IMR-90 (cell line): ENCODE measurements at regions not wholly inside any gene's neighbourhood (a gene's known extent, or its start where the extent isn't known, plus 50 kb on each side); places are given as distances from the start of the nearest gene placed in this dataset.

Source experiments
- ATAC-seq: fragments of 200-7000 bp; cut with Tn5 transposase; 2 replicates; pipeline ENCODE4 v1.9.1; 2020; ENCODE audit warnings: low read depth, mild to moderate bottlenecking, moderate library complexity
- BruUV-seq: library from RNA; stranded (reverse); fragments of 400-500 nt; replicated peaks from 2 replicates; lab custom pipeline; 2021; lab: Mats Ljungman, UMichigan
- CTCF ChIA-PET: fragments of 300-600 bp; formaldehyde crosslinking; extraction: SDS; loops from one replicate; lab custom pipeline; 2021; ENCODE audit warnings: antibody characterized with exemption; lab: Yijun Ruan, JAX
- POLR2A ChIA-PET: fragments of 300-600 bp; sonication (Branson Sonifier 250); formaldehyde crosslinking; loops from one replicate; lab custom pipeline; 2022; ENCODE audit warnings: antibody characterized with exemption; ENCODE audit not compliant: unreplicated experiment; lab: Charles Lee
- DNase-seq: peaks from one replicate; pipeline ENCODE4 v3.0.0; 2013
- H2AFZ ChIP-seq: replicated peaks from 2 replicates; pipeline ENCODE3; 2013; ENCODE audit warnings: low read length, mild to moderate bottlenecking; ENCODE audit not compliant: poor library complexity
- H2AK5ac ChIP-seq: 2 replicates; pipeline ENCODE4 v1.6.1; 2013; ENCODE audit warnings: low read depth, low read length, inconsistent platforms
- H2AK9ac ChIP-seq: replicated peaks from 2 replicates; pipeline ENCODE3; 2013; ENCODE audit warnings: mild to moderate bottlenecking, low read depth, low read length, moderate library complexity; ENCODE audit not compliant: poor library complexity
- H2BK120ac ChIP-seq: 2 replicates; pipeline ENCODE4 v1.6.1; 2013; ENCODE audit warnings: low read depth, low read length, inconsistent platforms
- H2BK15ac ChIP-seq: 3 replicates; pipeline ENCODE4 v1.6.1; 2013; ENCODE audit warnings: low read depth, low read length, inconsistent platforms
- H2BK20ac ChIP-seq: 2 replicates; pipeline ENCODE4 v1.6.1; 2013; ENCODE audit warnings: low read depth, mild to moderate bottlenecking, inconsistent platforms, low read length, moderate library complexity
- H2BK5ac ChIP-seq: 2 replicates; pipeline ENCODE4 v1.6.1; 2013; ENCODE audit warnings: mild to moderate bottlenecking, low read depth, low read length, inconsistent platforms; ENCODE audit not compliant: poor library complexity, severe bottlenecking
- H3K14ac ChIP-seq: replicated peaks from 2 replicates; pipeline ENCODE4 v1.6.1; 2013; ENCODE audit warnings: low read depth, low read length, inconsistent platforms
- H3K18ac ChIP-seq: 2 replicates; pipeline ENCODE4 v1.6.1; 2013; ENCODE audit warnings: low read depth, low read length, control low read depth
- H3K23ac ChIP-seq: 2 replicates; pipeline ENCODE4 v1.6.1; 2013; ENCODE audit warnings: low read depth, low read length, inconsistent platforms
- H3K27ac ChIP-seq: 2 replicates; pipeline ENCODE4 v1.5.1; 2013; ENCODE audit warnings: mild to moderate bottlenecking, control low read depth, low read length; ENCODE audit not compliant: insufficient read depth
- H3K27me3 ChIP-seq: 2 replicates; pipeline ENCODE4 v1.6.1; 2013; ENCODE audit warnings: low read length; ENCODE audit not compliant: control insufficient read depth, insufficient read depth
- H3K36me3 ChIP-seq: 2 replicates; pipeline ENCODE4 v1.6.1; 2013; ENCODE audit warnings: low read length, mixed read lengths; ENCODE audit not compliant: control insufficient read depth, insufficient read depth
- H3K4ac ChIP-seq: 2 replicates; pipeline ENCODE4 v1.6.1; 2013; ENCODE audit warnings: low read depth, low read length, inconsistent platforms
- H3K4me1 ChIP-seq: 2 replicates; pipeline ENCODE4 v1.6.1; 2013; ENCODE audit warnings: low read length, mixed read lengths; ENCODE audit not compliant: control insufficient read depth, insufficient read depth
- H3K4me2 ChIP-seq: 2 replicates; pipeline ENCODE4 v1.6.1; 2013; ENCODE audit warnings: low read depth, mild to moderate bottlenecking, control low read depth, low read length, moderate library complexity
- H3K4me3 ChIP-seq: 2 replicates; pipeline ENCODE4 v1.5.1; 2013; ENCODE audit warnings: low read depth, mild to moderate bottlenecking, control low read depth, low read length, moderate library complexity; ENCODE audit not compliant: insufficient read depth
- H3K56ac ChIP-seq: 2 replicates; pipeline ENCODE4 v1.6.1; 2013; ENCODE audit warnings: low read length, inconsistent platforms; ENCODE audit not compliant: insufficient read depth; ENCODE audit errors: extremely low read depth
- H3K79me1 ChIP-seq, 2 experiments: 2 replicates each; pipeline ENCODE4 v1.6.1; 2013; ENCODE audit warnings: low read length in 2 of 2, inconsistent platforms in 1 of 2, low read depth in 1 of 2
- H3K9ac ChIP-seq: 2 replicates; pipeline ENCODE4 v1.6.1; 2013; ENCODE audit warnings: low read depth, low read length, control low read depth
- H3K9me1 ChIP-seq: 2 replicates; pipeline ENCODE4 v1.6.1; 2013; ENCODE audit warnings: low read length, inconsistent platforms; ENCODE audit not compliant: insufficient read depth
- H3K9me3 ChIP-seq: 2 replicates; pipeline ENCODE4 v1.6.1; 2013; ENCODE audit warnings: low read length; ENCODE audit not compliant: control insufficient read depth, insufficient read depth
- H4K20me1 ChIP-seq: 2 replicates; pipeline ENCODE4 v1.6.1; 2013; ENCODE audit warnings: low read length, inconsistent platforms; ENCODE audit not compliant: insufficient read depth
- H4K5ac ChIP-seq: 2 replicates; pipeline ENCODE4 v1.6.1; 2013; ENCODE audit warnings: mild to moderate bottlenecking, low read depth, low read length, control low read depth
- H4K8ac ChIP-seq, 2 experiments: 2 replicates each; pipeline ENCODE4 v1.6.1; 2013; ENCODE audit warnings: low read depth in 2 of 2, low read length in 2 of 2, control low read depth in 1 of 2, inconsistent platforms in 1 of 2
- H4K91ac ChIP-seq: 2 replicates; pipeline ENCODE4 v1.6.1; 2013; ENCODE audit warnings: low read depth, low read length, inconsistent platforms; ENCODE audit not compliant: insufficient read depth
- BHLHE40 ChIP-seq: fragments of 150-350 bp; IDR thresholded peaks from 2 replicates; pipeline ENCODE4 v1.6.1; 2016; ENCODE audit warnings: mild to moderate bottlenecking, low read depth, low read length
- CEBPB ChIP-seq: IDR thresholded peaks from 2 replicates; pipeline ENCODE4 v1.6.1; 2012; ENCODE audit warnings: low read depth, low read length, improper control_type of control experiment
- CHD1 ChIP-seq: IDR thresholded peaks from 2 replicates; pipeline ENCODE4 v1.6.1; 2012; ENCODE audit warnings: low read depth, low read length, improper control_type of control experiment
- CTCF ChIP-seq: conservative IDR thresholded peaks from 2 replicates; pipeline ENCODE4 v1.5.1; 2012; ENCODE audit warnings: mild to moderate bottlenecking, low read depth, low read length, improper control_type of control experiment
- FOS ChIP-seq: fragments of 150-350 bp; IDR thresholded peaks from 2 replicates; pipeline ENCODE4 v1.6.1; 2016; ENCODE audit warnings: low read depth, low read length
- MAFK ChIP-seq: IDR thresholded peaks from 2 replicates; pipeline ENCODE4 v1.6.1; 2012; ENCODE audit warnings: low read depth, low read length, improper control_type of control experiment
- MAZ ChIP-seq: IDR thresholded peaks from 2 replicates; pipeline ENCODE4 v1.6.1; 2012; ENCODE audit warnings: low read depth, mild to moderate bottlenecking, low read length, improper control_type of control experiment, moderate library complexity, borderline replicate concordance
- MXI1 ChIP-seq: IDR thresholded peaks from 2 replicates; pipeline ENCODE4 v1.6.1; 2012; ENCODE audit warnings: low read depth, mild to moderate bottlenecking, low read length, moderate library complexity, borderline replicate concordance
- NFE2L2 ChIP-seq: fragments of 150-350 bp; IDR thresholded peaks from 2 replicates; pipeline ENCODE4 v1.6.1; 2016; ENCODE audit warnings: low read depth, mild to moderate bottlenecking, low read length
- POLR2A ChIP-seq: IDR thresholded peaks from 2 replicates; pipeline ENCODE4 v1.6.1; 2012; ENCODE audit warnings: mild to moderate bottlenecking, low read depth, low read length
- RAD21 ChIP-seq: IDR thresholded peaks from 2 replicates; pipeline ENCODE4 v1.6.1; 2012; ENCODE audit warnings: low read length, improper control_type of control experiment
- RCOR1 ChIP-seq: IDR thresholded peaks from 2 replicates; pipeline ENCODE4 v1.6.1; 2012; ENCODE audit warnings: mild to moderate bottlenecking, low read length, improper control_type of control experiment; ENCODE audit not compliant: insufficient replicate concordance
- RFX5 ChIP-seq: IDR thresholded peaks from 2 replicates; pipeline ENCODE4 v1.8.0; 2012; ENCODE audit warnings: low read depth, mild to moderate bottlenecking, low read length, moderate library complexity
- SMC3 ChIP-seq: fragments of 150-350 bp; IDR thresholded peaks from 2 replicates; pipeline ENCODE4 v1.6.1; 2016; ENCODE audit warnings: low read depth, mild to moderate bottlenecking, antibody characterized with exemption, low read length, moderate library complexity
- WGBS, 2 experiments: methylation state at CpG; one replicate each; pipeline versions ENCODE4 v1.1.5 to v1.1.7; 2013; ENCODE audit warnings: missing lambda C conversion rate in 2 of 2; ENCODE audit not compliant: insufficient read length in 1 of 2; ENCODE audit errors: extremely low coverage in 2 of 2; 5-methylcytosine and 5-hydroxymethylcytosine counted together
- dilution Hi-C: fragments of 300-500 bp; cut with HindIII; formaldehyde crosslinking; loops from one replicate; pipeline ENCODE4 v1.14.3; 2018; ENCODE audit warnings: low sequenced_read_pairs; ENCODE audit not compliant: unreplicated experiment
- in situ Hi-C: fragments of 300-500 bp; cut with MboI; formaldehyde crosslinking; loops from 3 replicates; pipeline ENCODE4 v1.14.3; 2019; ENCODE audit warnings: low sequenced_read_pairs, inconsistent platforms, mixed read lengths
- intact Hi-C: fragments of 100-400 bp; cut with micrococcal nuclease; formaldehyde crosslinking; loops from 2 replicates; pipeline ENCODE4 v1.10.0; 2022
- TF ChIP-seq, protein P1 (sequence below): fragments of 150-350 bp; IDR thresholded peaks from 2 replicates; pipeline ENCODE4 v1.6.1; 2017; ENCODE audit warnings: mild to moderate bottlenecking, antibody characterized with exemption, low read length, low read depth
- TF ChIP-seq, protein P2 (sequence below): fragments of 150-350 bp; IDR thresholded peaks from 2 replicates; pipeline ENCODE4 v1.6.1; 2016; ENCODE audit warnings: low read depth, mild to moderate bottlenecking, low read length, moderate library complexity, borderline replicate concordance

DNA sequence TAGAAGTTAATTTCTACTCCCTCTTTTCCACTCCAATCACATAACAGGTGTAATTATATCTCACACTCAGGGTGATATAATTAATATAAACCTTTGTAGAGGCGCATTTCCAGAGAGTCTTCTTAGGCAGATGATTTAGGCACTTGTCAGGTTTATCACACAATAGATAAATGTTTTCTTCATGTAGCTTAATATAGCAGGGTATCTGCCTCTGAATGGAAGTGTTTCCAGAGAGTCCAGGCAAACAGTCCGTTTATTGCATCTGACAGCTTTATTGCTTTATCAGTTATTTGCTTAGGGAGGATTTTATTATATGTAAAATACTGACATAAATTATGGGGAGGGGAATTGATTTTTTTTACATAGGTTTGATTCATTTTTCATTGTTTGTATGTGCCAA, 766.3 kb downstream of the SLC4A3 start:
- no peak for ATAC-seq
- no peak overlapping the region for H2AK9ac ChIP-seq
- no peak overlapping the region for H3K18ac ChIP-seq
- ChIA-PET CTCF (interaction anchor here (0.6 kb wide), 1 partner anchor 13 kb away, joined by 5 read pairs; no protein-coding TSS in a partner anchor), POLR2A (no interaction called here)
- no peak overlapping the region for H2AFZ ChIP-seq
- H3K56ac ChIP-seq = no peak overlapping the region
- H3K4me2 ChIP-seq = no peak overlapping the region
- H2BK5ac ChIP-seq = no peak overlapping the region
- H2BK20ac ChIP-seq = no peak overlapping the region
- no peak overlapping the region for H2AK5ac ChIP-seq
- no peaks in the 10 kb centered on the region for H3K9me3 ChIP-seq
- no peak overlapping the region for H2BK120ac ChIP-seq
- H3K27ac ChIP-seq = no peak overlapping the region
- H4K91ac ChIP-seq = no peak overlapping the region
- no peaks in the 10 kb centered on the region for H3K4me1 ChIP-seq
- no peaks in the 10 kb centered on the region for H4K20me1 ChIP-seq
- no peak overlapping the region for H3K4me3 ChIP-seq
- H3K36me3 ChIP-seq = no peaks in the 10 kb centered on the region
- no peak for DNase-seq
- no peaks in the 10 kb centered on the region; the same call in 1 of the 2 replicates for H3K9me1 ChIP-seq
- in situ Hi-C loops (no loop called here), intact Hi-C loops (no loop called here), dilution Hi-C loops (no loop called here)
- no peak overlapping the region for H3K23ac ChIP-seq
- H4K8ac ChIP-seq = no peak overlapping the region
- H3K9ac ChIP-seq = no peak overlapping the region
- no peak overlapping the region for H2BK15ac ChIP-seq
- TF ChIP-seq RAD21 (no peak), MAFK (no peak), SMC3 (no peak), CHD1 (no peak), BHLHE40 (no peak), MXI1 (no peak), POLR2A (no peak), CEBPB (no peak), CTCF (no peak), RFX5 (no peak), RCOR1 (no peak), MAZ (no peak), FOS (no peak), NFE2L2 (no peak)
- TF ChIP-seq, protein P1, sequence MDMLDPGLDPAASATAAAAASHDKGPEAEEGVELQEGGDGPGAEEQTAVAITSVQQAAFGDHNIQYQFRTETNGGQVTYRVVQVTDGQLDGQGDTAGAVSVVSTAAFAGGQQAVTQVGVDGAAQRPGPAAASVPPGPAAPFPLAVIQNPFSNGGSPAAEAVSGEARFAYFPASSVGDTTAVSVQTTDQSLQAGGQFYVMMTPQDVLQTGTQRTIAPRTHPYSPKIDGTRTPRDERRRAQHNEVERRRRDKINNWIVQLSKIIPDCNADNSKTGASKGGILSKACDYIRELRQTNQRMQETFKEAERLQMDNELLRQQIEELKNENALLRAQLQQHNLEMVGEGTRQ = no peak
- TF ChIP-seq, protein P2, sequence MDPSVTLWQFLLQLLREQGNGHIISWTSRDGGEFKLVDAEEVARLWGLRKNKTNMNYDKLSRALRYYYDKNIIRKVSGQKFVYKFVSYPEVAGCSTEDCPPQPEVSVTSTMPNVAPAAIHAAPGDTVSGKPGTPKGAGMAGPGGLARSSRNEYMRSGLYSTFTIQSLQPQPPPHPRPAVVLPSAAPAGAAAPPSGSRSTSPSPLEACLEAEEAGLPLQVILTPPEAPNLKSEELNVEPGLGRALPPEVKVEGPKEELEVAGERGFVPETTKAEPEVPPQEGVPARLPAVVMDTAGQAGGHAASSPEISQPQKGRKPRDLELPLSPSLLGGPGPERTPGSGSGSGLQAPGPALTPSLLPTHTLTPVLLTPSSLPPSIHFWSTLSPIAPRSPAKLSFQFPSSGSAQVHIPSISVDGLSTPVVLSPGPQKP = no peak
- WGBS, 2 experiments = no CpG with 5 or more reads among the region's 2 CpGs
- H4K5ac ChIP-seq = no peak overlapping the region
- no peak overlapping the region for H3K4ac ChIP-seq
- H3K79me1 ChIP-seq = no peaks in the 10 kb centered on the region
- no peak overlapping the region for H3K14ac ChIP-seq
- no TSS peak for BruUV-seq
- no peaks in the 10 kb centered on the region for H3K27me3 ChIP-seq
